Ovary (tissue), 7 donors: ENCODE measurements at regions not wholly inside any gene's neighbourhood (a gene's known extent, or its start where the extent isn't known, plus 50 kb on each side); places are given as distances from the start of the nearest gene placed in this dataset.

Experiments
- DNase-seq, 5 donors: peaks; one replicate each; pipeline ENCODE4 v3.0.0-alpha.2; 2019 to 2020
- H3K27ac ChIP-seq, 2 donors: fragments of 200-600 bp; one replicate each; pipeline versions ENCODE4 v1.5.1 to v1.8.0; 2019 to 2022
- H3K27me3 ChIP-seq: fragments of 200-600 bp; one replicate; pipeline ENCODE4 v1.8.0; 2022
- H3K36me3 ChIP-seq: fragments of 200-600 bp; sonication (generic); one replicate; pipeline ENCODE4 v1.5.1; 2019
- H3K4me1 ChIP-seq: one replicate; pipeline ENCODE4 v1.8.1; 2013; ENCODE audit warnings: mild to moderate bottlenecking, moderate library complexity; ENCODE audit not compliant: insufficient read depth
- H3K4me3 ChIP-seq: fragments of 200-600 bp; sonication (generic); one replicate; pipeline ENCODE4 v1.5.1; 2017
- H3K9me3 ChIP-seq, 2 donors: fragments of 200-600 bp in 1 of 2; sonication (generic) in 1 of 2; one replicate each; pipeline versions ENCODE4 v1.5.1 to v1.8.1; 2013 to 2019; ENCODE audit warnings: mild to moderate bottlenecking in 1 of 2, moderate library complexity in 1 of 2
- CTCF ChIP-seq, 3 donors: fragments of 450-650 bp in 2 of 3; fragments of 200-600 bp in 1 of 3; IDR thresholded peaks; one replicate each; pipeline versions ENCODE4 v1.5.1 to v1.8.0; 2016 to 2022; ENCODE audit warnings: antibody characterized with exemption in 3 of 3, mild to moderate bottlenecking in 1 of 3
- EP300 ChIP-seq: sonication (generic); formaldehyde crosslinking; IDR thresholded peaks from one replicate; pipeline ENCODE4 v1.6.1; 2017; ENCODE audit warnings: antibody characterized with exemption
- POLR2A ChIP-seq: fragments of 450-650 bp; IDR thresholded peaks from one replicate; pipeline ENCODE4 v1.6.1; 2017; ENCODE audit warnings: antibody characterized with exemption, mild to moderate bottlenecking, moderate library complexity
- WGBS, 3 donors: extraction: QIAGEN DNeasy Blood & Tissue Kit in 1 of 3; methylation state at CpG; one replicate each; pipeline versions ENCODE4 v1.1.5 to v1.1.7; 2013 to 2017; 5-methylcytosine and 5-hydroxymethylcytosine counted together
- intact Hi-C, 4 donors: fragments of 100-400 bp; cut with DNase I; formaldehyde crosslinking; loops; one replicate each; pipeline versions ENCODE4 v1.11.0 to v1.15.1; 2022 to 2023
- donor health status: DM: no; HTN: no; CAD: no; lungs with moderate emphysema.
- donor health status: DM: no; HTN: no; CAD: no.
- donor health status: Bipolar disorder and iron deficiency.
- donor health status: DM: no; HTN: no; CAD: no.
- donor health status: DM: yes; HTN: yes; CAD: no.

GRCh38 chr16:9365370-9365728 is 273.9 kb downstream of the HAPSTR1 start:
- peak; percentile 13 for TF ChIP-seq EP300
- no peak for TF ChIP-seq CTCF (IDR thresholded peaks at IDR 0.05)
- TF ChIP-seq POLR2A, result no peak

DNA sequence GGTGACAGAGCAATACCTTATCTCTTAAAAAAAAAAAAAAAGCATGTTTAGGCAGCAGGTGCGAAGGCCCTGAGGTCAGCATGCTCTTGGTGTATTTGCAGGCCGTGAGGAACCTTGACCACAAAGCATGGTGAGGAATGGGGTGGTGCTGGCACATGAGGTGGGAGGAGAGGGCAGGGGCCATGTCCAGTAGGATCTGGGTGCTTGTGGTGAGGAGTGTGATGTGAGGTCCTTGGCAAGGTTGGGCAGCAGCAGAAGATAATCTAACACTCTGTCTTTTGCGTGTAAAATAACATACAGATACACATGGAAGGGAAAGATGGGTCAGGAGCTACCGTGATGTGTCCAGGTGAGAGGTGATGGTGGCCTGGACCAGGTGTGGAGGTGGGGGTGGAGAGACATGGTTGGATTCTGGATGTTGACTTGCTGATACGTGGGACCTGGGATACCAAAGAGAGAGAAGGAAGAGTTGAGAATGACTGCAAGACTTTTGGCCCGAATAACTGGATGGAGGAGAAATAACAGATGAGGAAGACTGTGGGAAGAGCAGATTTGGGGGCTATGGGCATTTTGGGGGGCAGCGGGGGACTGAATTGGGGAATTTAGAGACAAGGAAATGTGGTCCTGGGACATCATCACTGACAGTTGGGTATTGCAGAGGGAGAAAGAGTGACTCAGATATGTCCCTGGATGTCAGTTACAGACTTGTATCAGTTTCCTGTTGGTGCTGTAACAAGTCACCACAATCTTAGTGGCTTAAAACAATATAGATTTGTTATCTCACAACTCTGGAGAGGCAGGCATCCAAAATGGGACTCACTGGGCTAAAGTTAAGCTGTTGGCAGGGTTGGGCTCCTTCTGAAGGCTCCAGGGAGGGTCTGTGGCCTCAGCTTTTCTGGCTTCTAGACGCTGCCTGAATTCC is 274.9 kb downstream of the HAPSTR1 start:
- 80 to 85% (median 80%) methylated on average over 8 of the region's 8 CpGs for WGBS, 3 donors

More at GRCh38 chr16:9365370-9365728, 273.9 kb downstream of the HAPSTR1 start:
- intact Hi-C loops, result loop anchor here in 1 of 4 donors (10.0 kb wide), 1 partner anchor 819 kb away; the partner anchor contains the start of gene GRIN2A
- no peaks in the 10 kb centered on the region for H3K9me3 ChIP-seq
- no peak overlapping the region for H3K27ac ChIP-seq
- no peaks in the 10 kb centered on the region for H3K4me1 ChIP-seq
- no peak overlapping the region for H3K4me3 ChIP-seq
- WGBS, 3 donors, result 9 to 29% (median 14%) methylated on average over 1 of the region's 1 CpG
- H3K36me3 ChIP-seq, result no peaks in the 10 kb centered on the region
- no peaks in the 10 kb centered on the region for H3K27me3 ChIP-seq
- DNase-seq, result peak in 1 of 5 donors; percentile 18

DNA sequence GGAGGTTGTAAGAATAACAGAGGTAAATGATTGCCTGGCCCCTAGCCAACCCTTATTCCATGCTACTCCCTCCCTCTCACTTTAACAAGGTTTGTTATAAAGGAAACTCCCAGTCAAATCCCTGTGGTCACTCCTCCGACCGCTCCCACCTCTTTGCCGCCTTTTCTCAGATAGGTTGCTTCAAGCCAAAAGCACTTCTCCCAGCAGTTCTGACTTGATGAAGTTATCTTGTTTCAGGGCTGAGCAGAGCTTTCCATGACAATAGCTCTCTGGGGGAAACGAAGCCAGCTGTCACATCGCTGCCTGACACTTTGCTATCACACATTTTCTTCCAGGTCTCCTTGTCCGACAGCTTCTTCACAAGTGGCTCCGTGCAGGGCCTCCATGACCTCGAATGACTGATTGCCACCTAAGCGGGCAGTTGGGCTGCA is 278.6 kb downstream of the HAPSTR1 start:
- Histone ChIP-seq H3K4me1 (no peaks in the 10 kb centered on the region), H3K27me3 (no peaks in the 10 kb centered on the region), H3K36me3 (no peaks in the 10 kb centered on the region), H3K27ac (no peak overlapping the region), H3K9me3 (no peaks in the 10 kb centered on the region), H3K4me3 (no peak overlapping the region)
- TF ChIP-seq CTCF (IDR thresholded peaks at IDR 0.05) (no peak), EP300 (no peak), POLR2A (no peak)
- 20 to 28% (median 25%) methylated on average over 9 of the region's 9 CpGs for WGBS, 3 donors
- no peak for DNase-seq
- intact Hi-C loops, result no loop called here

More for the DNA sequence above, 274.9 kb downstream of the HAPSTR1 start:
- Histone ChIP-seq H3K4me3 (no peak overlapping the region), H3K4me1 (no peaks in the 10 kb centered on the region), H3K9me3 (no peaks in the 10 kb centered on the region), H3K36me3 (no peaks in the 10 kb centered on the region), H3K27ac (no peak overlapping the region), H3K27me3 (no peaks in the 10 kb centered on the region)
- DNase-seq, result no peak
- intact Hi-C loops, result loop anchor here in 1 of 4 donors (10.0 kb wide), 1 partner anchor 818 kb away; the partner anchor contains the start of gene GRIN2A
- TF ChIP-seq CTCF (IDR thresholded peaks at IDR 0.05), result no peak

DNA sequence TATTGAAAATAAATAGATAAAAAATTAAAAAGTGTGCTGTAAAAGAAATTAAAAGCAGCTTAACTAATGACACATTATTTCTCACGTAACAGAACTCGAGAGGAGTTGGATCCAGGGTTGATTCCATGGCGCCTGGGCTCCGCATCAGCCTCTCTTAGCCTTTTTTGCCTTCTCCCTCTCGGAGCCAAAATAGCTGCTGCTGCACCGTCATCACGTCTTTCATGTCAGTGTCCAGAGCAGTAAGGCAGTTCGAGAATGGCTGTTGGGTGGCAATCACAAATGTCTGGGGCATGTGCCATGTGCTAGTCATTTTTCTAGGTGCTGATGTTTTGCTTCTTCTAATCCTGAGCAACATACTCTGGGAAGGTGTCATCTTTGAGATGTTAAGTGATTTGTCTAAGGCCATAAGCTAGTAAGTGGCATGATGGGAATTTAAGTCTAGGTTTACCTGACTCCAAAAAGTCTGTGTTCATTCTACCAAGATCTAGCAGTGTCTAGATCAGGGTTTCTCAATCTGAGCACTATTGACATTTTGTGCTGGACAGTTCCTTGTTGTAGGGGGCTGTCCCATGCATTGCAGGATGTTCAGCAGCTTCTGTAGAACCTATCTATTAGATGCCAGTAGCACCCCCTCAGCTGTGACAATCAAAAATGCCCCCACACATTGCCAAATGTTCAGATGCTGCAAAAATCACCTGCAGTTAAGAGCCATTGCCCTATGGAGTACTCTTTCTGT is 280.4 kb downstream of the HAPSTR1 start:
- TF ChIP-seq CTCF (IDR thresholded peaks at IDR 0.05) (no peak), POLR2A (no peak), EP300 (no peak)

More for the DNA sequence above, 280.4 kb downstream of the HAPSTR1 start:
- intact Hi-C loops, result no loop called here
- H3K4me3 ChIP-seq, result no peak overlapping the region
- no peak overlapping the region for H3K27ac ChIP-seq
- H3K27me3 ChIP-seq, result no peaks in the 10 kb centered on the region
- H3K4me1 ChIP-seq, result no peaks in the 10 kb centered on the region
- H3K9me3 ChIP-seq, result no peaks in the 10 kb centered on the region
- DNase-seq, result no peak
- WGBS, 3 donors, result 80 to 90% (median 90%) methylated on average over 8 of the region's 8 CpGs
- H3K36me3 ChIP-seq, result no peaks in the 10 kb centered on the region
